Activated CD4-positive, alpha-beta T cell treated with anti-CD3 and anti-CD28 coated beads for 4 hours (primary cell): ENCODE measurements at regions not wholly inside any gene's neighbourhood (a gene's known extent, or its start where the extent isn't known, plus 50 kb on each side); places are given as distances from the start of the nearest gene placed in this dataset.

Experiments used
- DNase-seq, 2 donors: peaks; one replicate each; pipeline ENCODE4 v3.0.0-alpha.2; 2020

GRCh38 chr12:46914336-46914735 lies 88.5 kb upstream of the SLC38A4 start:
- no peak for DNase-seq

DNA sequence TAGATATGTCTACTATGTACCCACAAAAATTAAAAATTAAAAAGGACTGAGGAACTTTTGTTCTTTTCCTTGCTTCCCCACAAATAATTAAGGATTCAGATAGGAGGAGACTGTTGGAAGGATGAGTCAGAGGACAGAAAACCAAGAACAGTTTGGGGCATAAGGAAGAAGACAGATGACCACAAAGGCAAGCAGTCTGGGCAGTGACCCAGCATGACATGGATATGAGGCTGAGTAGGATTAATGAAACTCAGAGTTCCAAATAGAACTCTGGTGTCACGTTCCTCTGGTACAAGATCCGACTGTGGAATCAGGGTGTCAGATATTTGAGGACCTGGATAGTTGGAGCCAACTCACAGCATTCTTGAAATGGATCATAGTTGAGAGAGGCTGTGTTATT lies 89.3 kb upstream of the SLC38A4 start:
- no peak for DNase-seq

GRCh38 chr12:46915836-46916235 lies 90.0 kb upstream of the SLC38A4 start:
- DNase-seq, result no peak

DNA sequence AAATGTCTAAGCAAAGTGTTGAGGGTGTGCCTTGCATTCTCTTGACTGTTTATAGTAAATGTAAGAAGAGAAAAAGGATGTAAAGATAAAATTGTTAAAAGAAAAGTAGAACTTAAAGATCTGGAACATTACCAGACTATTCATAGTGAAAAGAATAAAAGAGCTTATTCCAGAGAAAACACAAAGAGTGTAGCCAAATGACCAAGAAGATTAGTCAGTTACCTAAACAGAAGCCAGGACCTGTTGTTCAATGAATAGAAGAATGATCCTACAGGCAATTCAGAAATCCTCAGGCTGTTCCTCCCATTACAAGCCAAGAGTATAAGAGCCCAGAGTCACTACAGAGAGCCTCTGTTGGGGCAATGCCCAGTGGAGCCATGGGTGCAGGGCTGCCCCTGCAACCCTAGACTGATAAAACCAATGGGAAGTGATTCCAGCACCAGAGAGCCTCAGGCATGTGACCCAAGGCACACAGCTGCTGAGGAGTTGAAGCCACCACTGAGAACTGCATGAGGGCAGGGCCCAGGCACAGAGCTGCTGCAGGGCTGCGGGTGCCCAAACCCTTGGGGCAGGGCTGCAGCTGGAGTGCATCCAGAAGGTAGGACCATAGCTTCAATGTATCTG lies 91.1 kb upstream of the SLC38A4 start:
- DNase-seq, result no peak

DNA sequence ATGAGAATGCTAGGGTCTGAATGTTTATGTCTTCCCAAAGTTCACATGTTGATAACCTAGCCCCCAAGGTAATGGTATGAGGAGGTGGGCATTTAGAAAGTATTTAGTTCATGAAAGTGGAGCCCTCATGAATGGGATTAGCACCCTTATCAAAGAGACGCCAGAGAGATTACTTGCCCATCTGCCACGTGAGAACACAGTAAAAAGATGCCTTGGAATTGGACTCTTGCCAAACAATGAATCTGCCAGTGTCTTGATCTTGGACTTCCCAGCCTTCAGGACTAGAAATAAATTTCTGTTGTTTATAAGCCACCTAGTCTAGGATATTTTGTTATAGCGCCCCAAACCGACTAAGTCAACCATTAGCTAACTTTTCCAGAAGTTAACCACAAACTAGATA lies 92.0 kb upstream of the SLC38A4 start:
- no peak for DNase-seq

DNA sequence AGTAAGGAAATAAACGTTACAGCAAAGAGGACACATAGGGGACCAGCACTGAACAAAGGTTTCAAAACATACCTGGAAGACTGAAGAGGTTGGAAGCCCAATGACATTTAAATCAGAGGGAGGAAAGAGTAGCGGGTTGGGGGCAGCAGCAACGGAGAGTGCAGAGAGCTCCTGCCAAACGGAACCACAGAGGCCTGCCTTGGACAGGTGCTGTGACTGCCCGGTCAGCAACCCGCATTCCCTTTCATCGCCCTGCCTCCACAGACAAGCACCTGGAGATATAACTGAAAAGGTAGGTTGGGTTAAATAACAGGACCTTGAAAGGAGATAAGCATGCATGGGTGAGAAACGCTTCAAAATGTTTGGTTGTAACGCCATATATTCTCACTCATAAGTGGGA lies 92.8 kb upstream of the SLC38A4 start:
- no peak for DNase-seq

DNA sequence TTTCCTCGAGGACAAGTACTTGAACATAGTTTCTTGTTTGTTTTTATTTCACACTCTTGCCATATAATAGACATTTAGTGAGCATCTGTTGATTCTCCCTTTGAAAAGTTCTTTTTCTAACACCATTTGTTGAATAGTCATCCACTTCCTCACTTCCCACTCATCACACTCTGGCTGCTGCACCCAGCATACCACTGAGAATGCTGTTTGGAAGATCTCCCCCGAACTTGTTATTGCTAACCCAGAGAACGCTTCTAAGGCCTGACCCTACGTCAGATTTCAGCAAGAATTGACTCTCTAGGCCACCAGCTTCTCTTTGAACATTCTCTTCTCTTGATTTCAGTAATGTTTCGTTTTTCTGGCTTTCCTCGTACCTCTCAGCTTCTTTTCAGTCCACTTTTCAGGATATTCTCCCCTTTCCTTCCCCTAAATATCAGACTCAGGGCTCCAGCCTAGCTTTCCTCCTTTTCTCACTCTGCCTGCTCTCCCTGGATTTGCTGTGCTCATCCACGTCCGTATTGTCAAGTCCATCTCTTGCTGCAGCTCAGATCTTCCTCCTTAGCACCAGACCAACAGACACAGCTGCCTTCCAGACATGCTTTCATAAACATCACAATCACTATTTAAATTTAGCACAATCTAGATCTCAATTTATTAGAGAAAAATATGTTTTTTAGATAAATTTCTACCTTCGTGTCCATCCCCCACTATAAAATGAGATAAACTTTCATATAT lies 94.0 kb upstream of the SLC38A4 start:
- DNase-seq, result no peak

GRCh38 chr12:46920499-46920898 lies 94.7 kb upstream of the SLC38A4 start:
- no peak for DNase-seq

DNA sequence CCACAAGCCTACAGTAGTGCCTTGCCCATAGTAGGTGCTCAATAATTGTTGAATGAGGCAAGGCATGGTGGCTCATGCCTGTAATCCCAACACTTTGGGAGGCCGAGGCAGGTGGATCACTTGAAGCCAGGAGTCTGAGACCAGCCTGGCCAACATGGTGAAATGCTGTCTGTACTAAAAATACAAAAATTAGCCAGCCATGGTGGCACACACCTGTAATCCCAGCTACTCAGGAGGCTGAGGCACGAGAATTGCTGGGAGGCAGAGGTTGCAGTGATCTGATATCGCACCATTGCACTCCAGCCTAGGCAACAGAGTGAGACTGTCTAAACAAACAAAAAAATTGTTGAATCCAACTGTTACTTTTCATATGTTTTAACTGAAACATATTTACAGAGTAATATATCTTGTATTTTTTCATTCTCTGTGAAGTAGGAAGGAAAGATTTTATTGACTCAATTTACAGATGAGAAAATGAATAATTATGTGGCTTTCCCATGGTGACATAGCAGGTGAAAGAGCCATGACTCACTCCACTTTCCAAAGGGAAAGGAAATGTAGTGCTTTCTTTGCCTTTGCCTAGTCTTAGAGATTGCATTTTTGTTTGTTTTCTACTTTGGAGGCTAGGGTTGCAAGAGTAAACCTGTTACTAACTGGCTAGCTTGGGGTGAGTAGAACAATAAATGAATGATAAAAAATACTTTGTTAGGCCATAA lies 95.4 kb upstream of the SLC38A4 start:
- DNase-seq, result no peak

GRCh38 chr12:46921764-46922133 lies 96.0 kb upstream of the SLC38A4 start:
- no peak for DNase-seq

- no peak for DNase-seq
Observed at GRCh38 chr12:46926526-46926925, 100.7 kb upstream of the SLC38A4 start.

GRCh38 chr12:46930101-46930500 lies 104.3 kb upstream of the SLC38A4 start:
- no peak for DNase-seq

- DNase-seq, result no peak
Observed at GRCh38 chr12:46933947-46934346, 108.2 kb upstream of the SLC38A4 start.

GRCh38 chr12:46934374-46935111 lies 108.7 kb upstream of the SLC38A4 start:
- no peak for DNase-seq

- DNase-seq, result no peak
Observed at GRCh38 chr12:46935271-46935847, 109.6 kb upstream of the SLC38A4 start.

DNA sequence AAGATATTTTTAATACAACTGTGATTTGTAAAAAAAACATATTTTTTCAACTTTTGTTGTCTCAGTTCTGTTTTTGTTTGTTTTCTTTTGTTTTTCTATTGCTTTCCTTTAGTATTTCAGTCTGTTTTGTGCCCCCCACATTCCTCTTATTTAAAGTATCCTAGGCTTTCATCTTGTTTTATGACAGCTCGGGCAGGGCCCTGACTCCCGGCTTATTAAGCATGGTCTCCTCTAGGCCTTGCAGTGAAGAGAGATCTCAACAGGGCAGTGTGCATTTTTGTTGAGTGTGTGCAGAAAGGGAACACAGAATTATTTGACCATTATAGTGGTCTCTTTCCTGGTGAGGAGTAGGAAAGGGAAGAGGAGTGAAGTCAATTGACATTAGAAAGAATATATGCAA lies 110.2 kb upstream of the SLC38A4 start:
- DNase-seq, result no peak

- no peak for DNase-seq
Observed at GRCh38 chr12:46938071-46938678, 112.4 kb upstream of the SLC38A4 start.

GRCh38 chr12:46941981-46942380 lies 116.2 kb upstream of the SLC38A4 start:
- DNase-seq, result no peak

GRCh38 chr12:46942579-46942978 lies 116.8 kb upstream of the SLC38A4 start:
- DNase-seq, result no peak

DNA sequence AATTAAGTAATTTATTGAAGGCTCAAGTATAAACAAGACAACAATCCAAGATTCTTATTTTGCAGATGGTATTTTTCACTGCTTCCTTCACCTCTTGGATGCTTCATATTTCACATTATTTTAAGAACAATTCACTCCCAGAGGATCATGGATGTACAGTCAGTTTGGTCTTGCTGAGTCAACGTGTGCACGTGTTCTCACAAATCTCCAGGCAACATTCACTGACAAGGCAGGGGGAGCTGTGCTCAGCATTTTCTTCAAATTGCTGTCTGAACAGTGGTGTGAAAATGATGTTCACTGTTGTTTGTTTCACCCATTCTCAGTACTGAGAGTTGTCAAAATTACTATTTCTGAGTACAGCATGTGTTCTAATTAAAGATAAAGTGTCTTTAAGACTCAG lies 118.3 kb upstream of the SLC38A4 start:
- no peak for DNase-seq

DNA sequence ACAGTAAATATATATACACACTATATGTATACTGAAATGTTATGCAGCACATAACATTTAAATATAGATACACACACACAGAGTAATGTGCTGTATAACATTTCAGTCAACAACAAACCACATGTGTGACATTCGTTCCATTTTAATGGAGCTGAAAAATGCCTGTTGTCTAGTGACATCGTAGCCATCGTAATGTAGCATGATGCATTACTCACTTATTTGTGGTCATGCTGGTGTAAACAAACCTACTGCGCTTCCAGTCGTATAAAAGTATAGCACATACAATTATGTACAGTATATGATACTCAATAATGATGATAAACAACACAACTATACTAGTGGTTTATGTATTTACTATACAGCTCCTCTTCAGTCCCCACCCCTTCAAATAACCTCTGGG lies 119.0 kb upstream of the SLC38A4 start:
- DNase-seq, result no peak

DNA sequence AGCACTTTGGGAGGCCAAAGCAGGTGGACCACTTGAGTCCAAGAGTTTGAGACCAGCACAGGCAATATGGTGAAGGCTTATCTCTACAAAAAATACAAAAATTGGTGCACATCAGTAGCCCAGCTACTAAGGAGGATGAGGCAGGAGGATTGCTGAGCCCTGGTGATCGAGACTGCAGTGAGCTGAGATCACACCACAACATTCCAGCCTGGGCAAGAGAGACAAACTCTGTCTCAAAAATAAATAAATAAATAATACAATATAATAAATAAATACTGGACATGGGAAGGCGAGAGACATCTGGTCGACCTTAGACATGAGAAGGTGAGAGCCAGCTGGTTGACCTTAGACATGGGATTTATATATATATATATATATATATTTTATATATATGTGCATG lies 119.8 kb upstream of the SLC38A4 start:
- DNase-seq, result no peak

GRCh38 chr12:46946137-46946536 lies 120.3 kb upstream of the SLC38A4 start:
- no peak for DNase-seq
